ENCODE measurements at regions not wholly inside any gene's neighbourhood (a gene's known extent, or its start where the extent isn't known, plus 50 kb on each side); places are given as distances from the start of the nearest gene placed in this dataset.
"Not testable (repeated sequence)": the region's sequence is repeated elsewhere in the genome, so short reads cannot be mapped to it uniquely, and the experiment has no call there.

- no peaks in the 10 kb centered on the region for H3K4me1 ChIP-seq (ENCODE audit: control extremely low read depth in 1 of 4, control insufficient read depth in 4 of 4, insufficient read depth in 4 of 4, low read length in 3 of 4)
- H3K27ac ChIP-seq (ENCODE audit: insufficient read depth in 1 of 2, low read depth in 1 of 2, low read length in 2 of 2, poor library complexity in 1 of 2, severe bottlenecking in 2 of 2): no peak overlapping the region
- no peak overlapping the region for H3K4me3 ChIP-seq (ENCODE audit: control insufficient read depth in 1 of 7, extremely low read depth in 1 of 7, insufficient read depth in 4 of 7, low read depth in 2 of 7, low read length in 6 of 7)
- no peaks in the 10 kb centered on the region for H3K36me3 ChIP-seq (ENCODE audit: control insufficient read depth in 4 of 4, insufficient read depth in 4 of 4, low read length in 3 of 4)
- DNase-seq: no peak
- ChIA-PET CTCF (no interaction called here), POLR2A (no interaction called here)
- WGBS (ENCODE audit: insufficient coverage): 100% methylated on average over 1 of the region's 1 CpG
- no peaks in the 10 kb centered on the region for H3K9me3 ChIP-seq (ENCODE audit: control extremely low read depth in 1 of 5, control insufficient read depth in 4 of 5, insufficient read depth in 2 of 5, low read depth in 1 of 5, low read length in 4 of 5)
- no peaks in the 10 kb centered on the region for H3K27me3 ChIP-seq (replicated peaks in 2 of 5; ENCODE audit: control insufficient read depth in 4 of 5, insufficient read depth in 5 of 5, low read length in 4 of 5)
Observed at GRCh38 chr6:95740157-95740556, 162.8 kb downstream of the MANEA start.

GRCh38 chr6:95741045-95741444, 163.7 kb downstream of the MANEA start:
- 39% methylated on average over 2 of the region's 4 CpGs for WGBS (ENCODE audit: insufficient coverage)
- DNase-seq: no peak
- no peak overlapping the region for H3K4me3 ChIP-seq (ENCODE audit: control insufficient read depth in 1 of 7, extremely low read depth in 1 of 7, insufficient read depth in 4 of 7, low read depth in 2 of 7, low read length in 6 of 7)
- H3K36me3 ChIP-seq (ENCODE audit: control insufficient read depth in 4 of 4, insufficient read depth in 4 of 4, low read length in 3 of 4): no peaks in the 10 kb centered on the region
- no peaks in the 10 kb centered on the region for H3K4me1 ChIP-seq (ENCODE audit: control extremely low read depth in 1 of 4, control insufficient read depth in 4 of 4, insufficient read depth in 4 of 4, low read length in 3 of 4)
- H3K27ac ChIP-seq (ENCODE audit: insufficient read depth in 1 of 2, low read depth in 1 of 2, low read length in 2 of 2, poor library complexity in 1 of 2, severe bottlenecking in 2 of 2): no peak overlapping the region
- H3K27me3 ChIP-seq (replicated peaks in 2 of 5; ENCODE audit: control insufficient read depth in 4 of 5, insufficient read depth in 5 of 5, low read length in 4 of 5): no peaks in the 10 kb centered on the region
- CTCF ChIA-PET: no interaction called here
- POLR2A ChIA-PET: no interaction called here
- H3K9me3 ChIP-seq (ENCODE audit: control extremely low read depth in 1 of 5, control insufficient read depth in 4 of 5, insufficient read depth in 2 of 5, low read depth in 1 of 5, low read length in 4 of 5): no peaks in the 10 kb centered on the region

- CTCF ChIA-PET: no interaction called here
- Histone ChIP-seq H3K4me3 (ENCODE audit: control insufficient read depth in 1 of 7, extremely low read depth in 1 of 7, insufficient read depth in 4 of 7, low read depth in 2 of 7, low read length in 6 of 7) (no peak overlapping the region), H3K27me3 (replicated peaks in 2 of 5; ENCODE audit: control insufficient read depth in 4 of 5, insufficient read depth in 5 of 5, low read length in 4 of 5) (no peaks in the 10 kb centered on the region), H3K36me3 (ENCODE audit: control insufficient read depth in 4 of 4, insufficient read depth in 4 of 4, low read length in 3 of 4) (no peaks in the 10 kb centered on the region), H3K4me1 (ENCODE audit: control extremely low read depth in 1 of 4, control insufficient read depth in 4 of 4, insufficient read depth in 4 of 4, low read length in 3 of 4) (no peaks in the 10 kb centered on the region), H3K27ac (ENCODE audit: insufficient read depth in 1 of 2, low read depth in 1 of 2, low read length in 2 of 2, poor library complexity in 1 of 2, severe bottlenecking in 2 of 2) (no peak overlapping the region), H3K9me3 (ENCODE audit: control extremely low read depth in 1 of 5, control insufficient read depth in 4 of 5, insufficient read depth in 2 of 5, low read depth in 1 of 5, low read length in 4 of 5) (no peaks in the 10 kb centered on the region)
- POLR2A ChIA-PET: no interaction called here
- no peak for DNase-seq
Observed at GRCh38 chr6:95742767-95743289, 165.5 kb downstream of the MANEA start.

- no peak for DNase-seq
- Histone ChIP-seq H3K9me3 (ENCODE audit: control extremely low read depth in 1 of 5, control insufficient read depth in 4 of 5, insufficient read depth in 2 of 5, low read depth in 1 of 5, low read length in 4 of 5) (peaks cover 0 to 1% (median 0%) of the 10 kb centered on the region in 5 experiments), H3K27me3 (replicated peaks in 2 of 5; ENCODE audit: control insufficient read depth in 4 of 5, insufficient read depth in 5 of 5, low read length in 4 of 5) (no peaks in the 10 kb centered on the region), H3K4me3 (ENCODE audit: control insufficient read depth in 1 of 7, extremely low read depth in 1 of 7, insufficient read depth in 4 of 7, low read depth in 2 of 7, low read length in 6 of 7) (no peak overlapping the region), H3K36me3 (ENCODE audit: control insufficient read depth in 4 of 4, insufficient read depth in 4 of 4, low read length in 3 of 4) (no peaks in the 10 kb centered on the region), H3K4me1 (ENCODE audit: control extremely low read depth in 1 of 4, control insufficient read depth in 4 of 4, insufficient read depth in 4 of 4, low read length in 3 of 4) (no peaks in the 10 kb centered on the region), H3K27ac (ENCODE audit: insufficient read depth in 1 of 2, low read depth in 1 of 2, low read length in 2 of 2, poor library complexity in 1 of 2, severe bottlenecking in 2 of 2) (no peak overlapping the region)
- WGBS (ENCODE audit: insufficient coverage): 83% methylated on average over 1 of the region's 4 CpGs
- ChIA-PET POLR2A (no interaction called here), CTCF (no interaction called here)
Observed at GRCh38 chr6:95743591-95743990, 166.3 kb downstream of the MANEA start.

- 92% methylated on average over 6 of the region's 36 CpGs for WGBS (ENCODE audit: insufficient coverage)
Observed at GRCh38 chr6:95758236-95759069, 181.1 kb downstream of the MANEA start.

GRCh38 chr6:95767897-95768463, 190.6 kb downstream of the MANEA start:
- Histone ChIP-seq H3K27me3 (replicated peaks in 2 of 5; ENCODE audit: control insufficient read depth in 4 of 5, insufficient read depth in 5 of 5, low read length in 4 of 5) (no peaks in the 10 kb centered on the region), H3K27ac (ENCODE audit: insufficient read depth in 1 of 2, low read depth in 1 of 2, low read length in 2 of 2, poor library complexity in 1 of 2, severe bottlenecking in 2 of 2) (no peak overlapping the region), H3K4me1 (ENCODE audit: control extremely low read depth in 1 of 4, control insufficient read depth in 4 of 4, insufficient read depth in 4 of 4, low read length in 3 of 4) (no peaks in the 10 kb centered on the region), H3K36me3 (ENCODE audit: control insufficient read depth in 4 of 4, insufficient read depth in 4 of 4, low read length in 3 of 4) (no peaks in the 10 kb centered on the region), H3K9me3 (ENCODE audit: control extremely low read depth in 1 of 5, control insufficient read depth in 4 of 5, insufficient read depth in 2 of 5, low read depth in 1 of 5, low read length in 4 of 5) (no peaks in the 10 kb centered on the region), H3K4me3 (ENCODE audit: control insufficient read depth in 1 of 7, extremely low read depth in 1 of 7, insufficient read depth in 4 of 7, low read depth in 2 of 7, low read length in 6 of 7) (no peak overlapping the region)
- DNase-seq: no peak
- ChIA-PET POLR2A (no interaction called here), CTCF (no interaction called here)
- WGBS (ENCODE audit: insufficient coverage): no CpG with 5 or more reads among the region's 4 CpGs

More at GRCh38 chr6:95758236-95759069, 181.1 kb downstream of the MANEA start:
- POLR2A ChIA-PET; DNase-seq; CTCF ChIA-PET; H3K4me1 ChIP-seq (ENCODE audit: control extremely low read depth in 1 of 4, control insufficient read depth in 4 of 4, insufficient read depth in 4 of 4, low read length in 3 of 4); H3K36me3 ChIP-seq (ENCODE audit: control insufficient read depth in 4 of 4, insufficient read depth in 4 of 4, low read length in 3 of 4); H3K27ac ChIP-seq (ENCODE audit: insufficient read depth in 1 of 2, low read depth in 1 of 2, low read length in 2 of 2, poor library complexity in 1 of 2, severe bottlenecking in 2 of 2); H3K27me3 ChIP-seq (replicated peaks in 2 of 5; ENCODE audit: control insufficient read depth in 4 of 5, insufficient read depth in 5 of 5, low read length in 4 of 5); H3K4me3 ChIP-seq (ENCODE audit: control insufficient read depth in 1 of 7, extremely low read depth in 1 of 7, insufficient read depth in 4 of 7, low read depth in 2 of 7, low read length in 6 of 7); H3K9me3 ChIP-seq (ENCODE audit: control extremely low read depth in 1 of 5, control insufficient read depth in 4 of 5, insufficient read depth in 2 of 5, low read depth in 1 of 5, low read length in 4 of 5): not testable (repeated sequence)

GRCh38 chr6:95768539-95768938, 191.2 kb downstream of the MANEA start:
- H3K36me3 ChIP-seq (ENCODE audit: control insufficient read depth in 4 of 4, insufficient read depth in 4 of 4, low read length in 3 of 4): no peaks in the 10 kb centered on the region
- DNase-seq: no peak
- H3K27me3 ChIP-seq (replicated peaks in 2 of 5; ENCODE audit: control insufficient read depth in 4 of 5, insufficient read depth in 5 of 5, low read length in 4 of 5): no peaks in the 10 kb centered on the region
- H3K4me3 ChIP-seq (ENCODE audit: control insufficient read depth in 1 of 7, extremely low read depth in 1 of 7, insufficient read depth in 4 of 7, low read depth in 2 of 7, low read length in 6 of 7): no peak overlapping the region
- 33% methylated on average over 1 of the region's 3 CpGs for WGBS (ENCODE audit: insufficient coverage)
- ChIA-PET CTCF (no interaction called here), POLR2A (no interaction called here)
- no peak overlapping the region for H3K27ac ChIP-seq (ENCODE audit: insufficient read depth in 1 of 2, low read depth in 1 of 2, low read length in 2 of 2, poor library complexity in 1 of 2, severe bottlenecking in 2 of 2)
- H3K9me3 ChIP-seq (ENCODE audit: control extremely low read depth in 1 of 5, control insufficient read depth in 4 of 5, insufficient read depth in 2 of 5, low read depth in 1 of 5, low read length in 4 of 5): no peaks in the 10 kb centered on the region
- no peaks in the 10 kb centered on the region for H3K4me1 ChIP-seq (ENCODE audit: control extremely low read depth in 1 of 4, control insufficient read depth in 4 of 4, insufficient read depth in 4 of 4, low read length in 3 of 4)
